ENCODE measurements at regions not wholly inside any gene's neighbourhood (a gene's known extent, or its start where the extent isn't known, plus 50 kb on each side); places are given as distances from the start of the nearest gene placed in this dataset.

DNA sequence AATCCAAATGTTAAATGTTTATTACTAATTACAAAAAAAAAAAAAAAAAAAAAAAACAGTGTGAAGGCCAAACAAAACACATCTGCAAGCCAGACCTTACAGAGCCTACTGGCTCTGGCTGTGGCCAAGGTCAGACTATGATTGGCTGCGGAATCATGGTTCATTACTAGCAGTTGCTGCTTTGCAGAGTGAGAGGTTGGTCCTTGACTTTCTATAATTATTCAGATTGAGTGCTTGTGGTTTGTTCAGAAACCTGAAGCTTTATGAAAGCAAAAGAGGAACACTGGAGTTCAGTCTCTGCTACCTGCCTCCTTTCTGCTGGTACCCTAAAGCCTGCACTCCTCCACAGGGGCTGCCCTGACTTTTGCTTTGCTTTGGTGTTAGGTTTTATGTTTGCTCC is 550.9 kb downstream of the BCL11B start:
- ATAC-seq, result no peak
- Histone ChIP-seq H3K27ac (no peak overlapping the region), H3K27me3 (peaks cover 10% of the 10 kb centered on the region), H3K36me3 (no peaks in the 10 kb centered on the region), H3K4me3 (no peak overlapping the region), H3K4me1 (no peaks in the 10 kb centered on the region), H3K9me3 (no peaks in the 10 kb centered on the region)
- 78 to 83% methylated on average over 1 of the region's 1 CpG for WGBS, 2 donors (ENCODE audit: low coverage in 1 of 2)
- TF ChIP-seq EP300 (IDR thresholded peaks at IDR 0.05), result no peak
- no peak for TF ChIP-seq CTCF (IDR thresholded peaks at IDR 0.05)
- no peak for TF ChIP-seq POLR2AphosphoS5 (IDR thresholded peaks at IDR 0.05)
- no peak for TF ChIP-seq POLR2A (IDR thresholded peaks at IDR 0.05)

- no peak overlapping the region for H3K27ac ChIP-seq
- H3K27me3 ChIP-seq, result peaks cover 22% of the 10 kb centered on the region
- H3K4me1 ChIP-seq, result no peaks in the 10 kb centered on the region
Measured at GRCh38 chr14:98724734-98725133, 547.3 kb downstream of the BCL11B start.

DNA sequence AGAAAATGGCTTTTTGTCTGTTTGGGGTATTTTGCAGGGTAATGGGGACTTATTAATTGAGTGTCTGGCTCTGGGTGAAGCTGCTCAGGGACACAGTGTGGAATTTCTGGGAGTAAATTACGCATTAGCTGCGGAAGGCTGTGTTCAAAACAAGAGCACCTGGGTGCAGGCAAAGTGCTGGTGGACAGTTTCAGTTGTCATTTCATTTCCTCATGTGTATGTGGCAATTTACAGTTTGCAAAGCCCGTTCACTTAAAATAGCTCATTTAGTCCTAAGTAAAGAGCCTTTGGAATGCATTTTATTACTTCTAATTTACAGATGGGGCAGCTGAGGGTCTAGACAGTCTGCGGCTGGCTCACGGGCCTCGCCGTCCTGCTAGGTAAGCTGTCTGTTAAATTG is 546.8 kb downstream of the BCL11B start:
- ATAC-seq, result no peak
- Histone ChIP-seq H3K36me3 (no peaks in the 10 kb centered on the region), H3K27ac (no peak overlapping the region), H3K4me3 (no peak overlapping the region), H3K9me3 (no peaks in the 10 kb centered on the region), H3K4me1 (no peaks in the 10 kb centered on the region), H3K27me3 (peaks cover 22% of the 10 kb centered on the region)
- TF ChIP-seq POLR2A (IDR thresholded peaks at IDR 0.05) (no peak), POLR2AphosphoS5 (IDR thresholded peaks at IDR 0.05) (no peak), CTCF (IDR thresholded peaks at IDR 0.05) (no peak), EP300 (IDR thresholded peaks at IDR 0.05) (no peak)
- 56 to 67% methylated on average over 4 to 7 of the region's 7 CpGs for WGBS, 2 donors (ENCODE audit: low coverage in 1 of 2)

More at GRCh38 chr14:98724734-98725133, 547.3 kb downstream of the BCL11B start:
- no peak for ATAC-seq
- Histone ChIP-seq H3K4me3 (no peak overlapping the region), H3K9me3 (no peaks in the 10 kb centered on the region), H3K36me3 (no peaks in the 10 kb centered on the region)
- no peak for TF ChIP-seq EP300 (IDR thresholded peaks at IDR 0.05)
- no peak for TF ChIP-seq CTCF (IDR thresholded peaks at IDR 0.05)
- TF ChIP-seq POLR2A (IDR thresholded peaks at IDR 0.05), result no peak
- TF ChIP-seq POLR2AphosphoS5 (IDR thresholded peaks at IDR 0.05), result no peak
- WGBS, 2 donors (ENCODE audit: low coverage in 1 of 2), result 45 to 60% methylated on average over 8 to 9 of the region's 9 CpGs

GRCh38 chr14:98725676-98726075 is 546.3 kb downstream of the BCL11B start:
- H3K4me3 ChIP-seq, result no peak overlapping the region
- peaks cover 22% of the 10 kb centered on the region for H3K27me3 ChIP-seq
- no peak overlapping the region for H3K27ac ChIP-seq
- WGBS, 2 donors (ENCODE audit: low coverage in 1 of 2), result 70% methylated on average over 5 to 9 of the region's 9 CpGs
- no peaks in the 10 kb centered on the region for H3K4me1 ChIP-seq
- no peaks in the 10 kb centered on the region for H3K36me3 ChIP-seq
- no peaks in the 10 kb centered on the region for H3K9me3 ChIP-seq
- TF ChIP-seq POLR2AphosphoS5 (IDR thresholded peaks at IDR 0.05), result no peak
- TF ChIP-seq POLR2A (IDR thresholded peaks at IDR 0.05), result no peak
- TF ChIP-seq EP300 (IDR thresholded peaks at IDR 0.05), result no peak
- no peak for TF ChIP-seq CTCF (IDR thresholded peaks at IDR 0.05)
- no peak for ATAC-seq

- 75 to 78% methylated on average over 8 to 10 of the region's 11 CpGs for WGBS, 2 donors (ENCODE audit: low coverage in 1 of 2)
- no peak for ATAC-seq
Measured at GRCh38 chr14:98726585-98727405, 545.2 kb downstream of the BCL11B start.

More at GRCh38 chr14:98726585-98727405, 545.2 kb downstream of the BCL11B start:
- Histone ChIP-seq H3K27me3 (peaks cover 22% of the 10 kb centered on the region), H3K4me1 (no peaks in the 10 kb centered on the region), H3K27ac (no peak overlapping the region), H3K4me3 (no peak overlapping the region), H3K36me3 (no peaks in the 10 kb centered on the region), H3K9me3 (no peaks in the 10 kb centered on the region)
- TF ChIP-seq EP300 (IDR thresholded peaks at IDR 0.05) (no peak), CTCF (IDR thresholded peaks at IDR 0.05) (no peak), POLR2AphosphoS5 (IDR thresholded peaks at IDR 0.05) (no peak), POLR2A (IDR thresholded peaks at IDR 0.05) (no peak)
